ACHN (cell line): ENCODE measurements at regions not wholly inside any gene's neighbourhood (a gene's known extent, or its start where the extent isn't known, plus 50 kb on each side); places are given as distances from the start of the nearest gene placed in this dataset.
"Not testable (repeated sequence)": the region's sequence is repeated elsewhere in the genome, so short reads cannot be mapped to it uniquely, and the experiment has no call there.

Source experiments
- DNase-seq: peaks from one replicate; pipeline ENCODE4 v3.0.0-alpha.2; 2015
- in situ Hi-C: cut with HindIII; loops from 2 replicates; pipeline ENCODE4 v1.10.0; 2017; ENCODE audit warnings: low sequenced_read_pairs, low pct_ligation_motif_present, low pct_unique_long_range_greater_than_20kb

DNA sequence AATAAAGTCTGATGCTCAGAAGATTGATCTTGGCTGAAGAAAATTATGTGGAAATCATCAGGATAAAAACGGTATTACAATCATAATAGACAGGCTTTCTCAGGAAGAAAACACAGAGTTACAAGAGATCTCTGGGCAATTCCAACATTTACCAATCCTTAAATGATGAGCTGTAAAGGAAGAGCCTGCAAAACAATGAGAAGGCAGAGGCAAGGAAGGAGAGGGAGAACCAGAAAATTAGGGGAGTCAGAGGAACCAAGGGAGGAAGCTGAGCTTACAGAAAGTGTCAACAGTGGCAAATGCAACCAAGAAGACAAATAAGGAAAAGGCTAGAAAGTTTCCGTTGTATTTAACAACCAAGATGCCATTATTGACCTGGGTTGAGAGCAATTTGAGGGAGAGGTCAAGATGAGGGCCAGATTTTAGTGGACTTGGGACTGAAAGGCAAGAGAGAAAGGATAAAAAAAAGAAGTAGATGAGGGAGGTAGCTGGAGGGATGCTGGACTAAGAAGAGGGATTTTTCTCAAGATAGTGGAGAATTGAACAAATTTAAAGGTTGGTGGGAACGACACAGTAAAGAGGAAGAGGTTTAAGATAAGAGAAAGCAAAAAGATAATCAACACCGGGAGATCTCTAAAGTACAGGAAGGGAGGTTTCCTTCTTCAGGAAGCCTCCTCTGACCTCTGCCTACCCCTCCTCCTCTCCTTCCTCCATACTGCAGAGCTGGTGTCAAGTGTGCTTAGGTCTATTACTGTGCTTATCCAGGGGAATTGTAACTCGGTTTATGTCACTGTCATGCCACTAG is 116.9 kb downstream of the DUSP6 start:
- no peak for DNase-seq
- in situ Hi-C loops, result no loop called here

DNA sequence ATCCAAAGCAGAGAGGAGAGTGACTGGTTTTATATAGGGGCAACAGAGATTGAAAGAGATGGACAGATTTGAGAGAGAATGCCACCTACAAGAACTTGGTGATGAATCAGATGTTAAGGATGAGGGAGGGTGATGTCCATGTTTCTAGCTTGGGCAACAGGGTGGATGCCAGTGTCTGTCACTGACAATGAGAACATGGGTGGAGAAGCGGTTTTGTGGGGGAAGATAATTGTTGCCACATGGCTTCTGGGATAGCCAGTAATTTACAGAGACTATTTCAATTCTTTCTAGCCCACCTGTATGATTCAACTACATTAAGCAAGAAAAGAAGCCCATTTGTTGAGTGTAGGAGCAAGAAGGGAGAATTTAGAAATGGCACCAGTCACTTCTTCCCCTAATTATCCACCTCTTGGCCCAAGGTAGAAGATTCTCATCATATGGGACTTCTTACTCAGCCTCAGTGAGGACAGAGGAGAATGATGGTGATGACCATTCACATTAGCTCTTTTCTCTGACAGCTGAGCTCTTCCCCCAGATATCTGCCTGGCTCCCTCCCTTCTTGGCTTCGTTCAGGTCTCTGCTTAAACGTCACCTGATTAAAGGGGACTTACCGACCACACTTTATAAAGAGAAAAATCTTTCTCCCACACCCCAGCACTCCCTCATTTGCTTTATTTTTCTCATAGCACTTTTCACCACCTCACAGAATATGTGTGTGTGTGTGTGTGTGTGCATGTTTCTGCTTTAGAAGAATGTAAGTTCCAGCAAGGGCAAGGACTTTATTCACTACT is 117.8 kb downstream of the DUSP6 start:
- in situ Hi-C loops, result no loop called here
- DNase-seq, result no peak

DNA sequence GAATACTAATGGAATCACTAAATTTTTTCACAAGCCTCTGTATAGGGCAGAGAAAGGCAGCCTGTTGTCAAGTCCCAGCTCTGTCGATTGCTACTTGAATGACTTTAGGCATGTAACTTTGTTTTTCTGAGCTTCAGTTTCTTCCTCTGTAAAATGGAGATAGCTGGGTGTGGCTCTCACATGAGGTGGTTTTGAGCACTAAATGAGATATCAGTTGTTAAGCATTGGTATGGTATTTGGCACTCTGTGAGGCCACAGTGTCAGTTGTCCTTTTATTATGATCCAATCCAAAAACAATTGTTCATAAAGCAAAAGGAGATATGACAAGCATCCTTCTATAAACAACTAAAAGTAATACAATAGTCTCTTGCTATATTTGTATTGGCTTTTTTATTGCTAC is 120.6 kb downstream of the DUSP6 start:
- no peak for DNase-seq
- in situ Hi-C loops, result no loop called here

DNA sequence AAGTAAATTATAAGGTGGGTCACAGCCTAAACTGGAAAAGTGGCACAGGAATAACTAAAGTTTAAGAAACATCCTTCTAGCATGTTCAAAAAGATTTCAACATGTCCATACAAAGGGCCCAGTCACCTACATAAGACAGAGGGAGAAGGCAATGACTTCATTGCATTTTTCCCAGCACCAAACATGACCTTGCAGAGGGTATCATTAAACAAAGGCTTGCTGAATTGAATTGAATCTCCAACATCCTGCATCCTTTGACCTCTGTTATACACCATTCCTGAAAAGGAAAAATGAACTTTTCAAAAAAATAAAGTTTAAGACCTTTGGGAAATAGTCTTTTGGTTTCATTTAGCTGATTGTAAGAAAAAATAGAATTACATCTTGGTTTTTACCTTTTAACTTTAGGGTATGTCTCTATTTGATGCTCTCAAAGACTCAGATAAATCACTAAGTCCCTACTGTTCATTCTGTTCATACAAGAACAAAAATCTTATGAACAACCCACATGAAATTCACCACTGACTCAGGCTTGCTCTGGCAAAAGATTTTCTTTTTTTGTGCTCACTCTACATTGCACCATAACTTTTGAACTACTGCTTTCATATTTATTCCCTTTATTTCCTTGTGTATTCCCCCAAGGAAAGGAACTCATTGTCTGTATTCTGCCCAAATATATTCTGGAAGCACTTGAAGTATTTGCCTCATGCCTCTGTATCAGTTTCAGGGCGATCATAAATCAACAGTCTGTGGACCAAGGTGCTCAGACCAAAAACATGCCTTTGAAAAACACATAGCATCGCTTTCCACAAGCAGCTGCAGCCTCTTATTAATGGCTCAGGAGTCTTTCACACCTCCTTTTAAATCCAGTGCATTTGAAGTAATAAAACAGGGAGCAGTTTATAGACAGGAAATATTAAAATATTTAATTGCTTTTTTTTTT is 121.7 kb downstream of the DUSP6 start:
- in situ Hi-C loops, result no loop called here
- DNase-seq, result no peak

DNA sequence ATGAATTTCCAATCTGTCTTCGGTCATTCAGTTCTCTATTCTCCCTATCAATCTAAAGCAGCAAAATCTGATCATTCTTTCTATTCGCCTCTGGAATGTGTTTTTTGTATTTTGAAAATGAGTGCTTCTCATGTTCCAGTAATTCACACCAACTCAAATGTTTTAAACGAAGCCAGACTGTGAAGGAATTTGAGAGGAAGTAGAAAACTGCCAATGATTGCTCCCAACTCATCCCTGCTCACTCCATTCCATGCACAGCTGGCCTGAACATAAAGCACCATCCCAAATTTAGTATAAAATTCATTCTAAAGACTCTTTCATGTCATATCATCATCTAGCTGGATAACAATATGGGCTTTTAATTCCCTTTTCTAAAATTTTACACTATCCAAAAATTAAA is 123.8 kb downstream of the DUSP6 start:
- DNase-seq, result no peak
- in situ Hi-C loops, result no loop called here

GRCh38 chr12:89227774-89228173 is 124.5 kb downstream of the DUSP6 start:
- in situ Hi-C loops, result no loop called here

GRCh38 chr12:89225808-89226411 is 126.4 kb downstream of the DUSP6 start:
- no peak for DNase-seq
- in situ Hi-C loops, result no loop called here

More at GRCh38 chr12:89227774-89228173, 124.5 kb downstream of the DUSP6 start:
- DNase-seq, result no peak

DNA sequence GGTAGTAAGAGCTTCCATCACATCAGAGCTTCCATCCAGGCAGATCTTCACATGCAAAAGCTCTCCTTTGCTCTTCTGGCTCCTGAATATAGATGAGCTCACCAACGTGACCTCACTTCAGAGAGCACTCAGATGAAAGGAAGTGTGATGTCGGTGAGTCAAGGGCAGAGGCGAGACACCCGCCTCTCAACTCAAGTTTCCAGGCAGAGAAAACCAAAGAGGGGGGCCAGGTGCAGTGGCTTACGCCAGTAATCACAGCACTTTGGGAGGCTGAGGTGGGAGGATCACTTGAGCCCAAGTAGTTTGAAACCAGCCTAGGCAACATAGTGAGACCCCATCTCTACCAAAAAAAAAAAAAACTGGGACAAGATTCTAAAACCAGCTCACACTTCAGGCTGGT is 126.9 kb downstream of the DUSP6 start:
- in situ Hi-C loops, result no loop called here
- DNase-seq, result no peak

DNA sequence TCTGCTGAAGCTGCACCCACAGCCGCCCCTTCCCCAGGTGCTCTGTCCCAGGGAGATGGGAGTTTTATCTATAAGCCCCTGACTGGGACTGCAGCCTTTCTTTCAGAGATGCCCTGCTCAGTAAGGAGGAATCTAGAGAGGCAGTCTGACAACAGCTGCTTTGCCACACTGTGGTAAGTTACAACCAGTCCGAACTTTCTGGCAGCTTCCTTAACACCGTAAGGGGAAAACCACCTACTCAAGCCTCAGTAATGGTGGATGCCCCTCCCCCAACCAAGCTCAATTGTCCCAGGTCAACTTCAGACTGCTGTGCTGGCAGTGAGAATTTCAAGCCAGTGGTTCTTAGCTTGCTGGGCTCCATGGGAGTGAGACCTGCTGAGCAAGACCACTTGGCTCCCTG is 129.7 kb downstream of the DUSP6 start:
- in situ Hi-C loops, DNase-seq: not testable (repeated sequence)

DNA sequence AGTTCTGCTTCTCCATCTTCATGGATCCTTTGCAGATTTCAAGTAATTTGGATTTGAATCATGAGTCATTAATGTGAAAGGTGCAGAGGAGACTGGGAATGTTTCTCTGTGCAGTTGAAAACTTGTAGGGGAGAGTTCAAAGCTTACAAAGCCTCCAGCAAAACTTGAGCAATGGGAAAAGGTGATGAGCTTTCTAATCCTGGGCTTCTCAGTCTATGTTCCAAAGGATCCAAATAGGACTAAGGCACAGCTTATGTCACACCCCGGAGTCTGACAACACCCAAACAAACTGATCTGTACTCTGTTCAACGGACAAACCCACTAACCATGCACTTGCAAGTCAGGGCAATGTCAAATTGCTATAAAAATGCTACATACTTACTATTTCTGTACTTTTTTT is 134.8 kb downstream of the DUSP6 start:
- no peak for DNase-seq
- in situ Hi-C loops, result no loop called here

DNA sequence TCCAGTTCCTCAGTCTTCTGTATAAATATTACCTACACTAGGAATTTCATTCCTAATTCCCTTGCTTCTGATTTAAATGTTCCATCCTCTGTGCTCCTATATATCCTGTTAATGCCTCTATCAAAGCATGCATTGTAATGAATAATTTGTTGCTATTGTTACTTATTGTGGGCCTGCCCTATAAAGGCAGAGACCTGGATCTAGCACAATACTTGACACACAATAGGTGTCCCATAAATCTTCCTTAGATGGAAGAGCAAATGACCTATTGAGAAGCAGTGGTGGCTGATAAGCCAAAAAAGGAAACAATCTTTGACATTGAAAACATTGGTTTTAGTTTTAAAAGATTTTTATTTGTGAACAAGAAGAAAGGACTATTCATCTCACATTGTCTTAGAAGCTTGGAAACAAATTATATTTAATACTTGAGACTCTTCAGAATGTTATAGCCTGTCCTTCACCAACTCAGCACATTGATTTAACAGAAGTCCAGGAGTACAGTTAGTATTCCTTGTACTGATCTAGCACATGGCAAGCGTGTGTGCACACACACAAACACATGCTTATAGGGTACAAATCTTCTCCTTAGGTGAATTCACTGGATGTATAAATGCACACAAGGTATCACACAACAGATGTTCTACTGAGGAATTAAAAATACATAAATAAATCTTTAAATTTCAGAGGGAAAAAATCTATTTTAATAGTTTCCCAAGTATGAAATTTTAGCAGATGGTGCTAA is 135.9 kb downstream of the DUSP6 start:
- in situ Hi-C loops, result no loop called here
- DNase-seq, result no peak

- no peak for DNase-seq
- in situ Hi-C loops, result no loop called here
Measured at GRCh38 chr12:89215196-89215595, 137.1 kb downstream of the DUSP6 start.

- in situ Hi-C loops, result no loop called here
- DNase-seq, result no peak
Measured at GRCh38 chr12:89213747-89214146, 138.6 kb downstream of the DUSP6 start.

- in situ Hi-C loops, result no loop called here
- DNase-seq, result no peak
Measured at GRCh38 chr12:89213139-89213538, 139.2 kb downstream of the DUSP6 start.

- DNase-seq, result no peak
- in situ Hi-C loops, result no loop called here
Measured at GRCh38 chr12:89212339-89212771, 139.9 kb downstream of the DUSP6 start.

- DNase-seq, result no peak
Measured at GRCh38 chr12:89211456-89211855, 140.8 kb downstream of the DUSP6 start.

DNA sequence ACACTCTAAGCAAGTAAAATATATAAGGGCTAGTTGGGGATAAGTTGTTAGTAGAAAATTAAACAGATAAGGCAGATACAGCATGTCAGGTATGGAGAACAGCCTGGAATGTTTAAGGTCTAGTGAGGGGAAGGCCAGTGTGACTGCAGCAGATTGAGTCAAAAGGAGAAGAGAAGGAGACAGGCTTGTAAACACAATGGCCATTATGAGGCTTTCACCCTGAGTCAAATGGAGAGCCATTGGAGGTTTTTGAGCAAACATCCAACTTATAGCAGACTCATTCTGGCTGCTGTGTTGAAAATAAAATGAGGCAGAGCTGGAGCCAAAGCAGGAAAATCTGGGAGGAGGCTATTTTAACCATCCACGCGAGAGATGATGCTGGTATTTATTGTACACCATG is 142.0 kb downstream of the DUSP6 start:
- no peak for DNase-seq
- in situ Hi-C loops, result no loop called here

More at GRCh38 chr12:89211456-89211855, 140.8 kb downstream of the DUSP6 start:
- in situ Hi-C loops, result no loop called here

GRCh38 chr12:89208661-89209096 is 143.6 kb downstream of the DUSP6 start:
- DNase-seq, result no peak
- in situ Hi-C loops, result no loop called here
